ENCODE measurements at regions not wholly inside any gene's neighbourhood (a gene's known extent, or its start where the extent isn't known, plus 50 kb on each side); places are given as distances from the start of the nearest gene placed in this dataset.

- H3K27ac ChIP-seq (ENCODE audit: low read depth in 1 of 2, low read length in 2 of 2), result no peak overlapping the region
- 78% methylated on average over 4 of the region's 4 CpGs for WGBS
Observed at GRCh38 chr4:13236485-13236884, 247.7 kb downstream of the RAB28 start.

GRCh38 chr4:13233755-13234154 lies 250.4 kb downstream of the RAB28 start:
- Histone ChIP-seq H3K4me1 (ENCODE audit: control insufficient read depth in 4 of 4, insufficient read depth in 4 of 4, low read length in 3 of 4) (no peaks in the 10 kb centered on the region), H3K9me3 (ENCODE audit: control insufficient read depth in 4 of 4, low read length in 3 of 4) (no peaks in the 10 kb centered on the region), H3K36me3 (ENCODE audit: control insufficient read depth in 4 of 4, insufficient read depth in 3 of 4, low read depth in 1 of 4, low read length in 3 of 4) (no peaks in the 10 kb centered on the region), H3K4me3 (ENCODE audit: low read depth in 1 of 3, low read length in 3 of 3) (no peak overlapping the region), H3K9ac (ENCODE audit: low read depth in 1 of 2, low read length in 2 of 2) (no peak overlapping the region), H3K27me3 (ENCODE audit: control insufficient read depth in 4 of 4, insufficient read depth in 4 of 4, low read length in 3 of 4) (no peaks in the 10 kb centered on the region), H3K27ac (ENCODE audit: low read depth in 1 of 2, low read length in 2 of 2) (no peak overlapping the region)
- no peak for TF ChIP-seq EGR1 (IDR thresholded peaks at IDR 0.05; ENCODE audit: low read depth in 2 of 2)
- no peak for TF ChIP-seq RXRA (IDR thresholded peaks at IDR 0.05)
- no peak for TF ChIP-seq YY1 (IDR thresholded peaks at IDR 0.05)
- no peak for TF ChIP-seq FOXA1 (IDR thresholded peaks at IDR 0.05)
- no peak for TF ChIP-seq SP1 (IDR thresholded peaks at IDR 0.05)
- TF ChIP-seq ZBTB33 (IDR thresholded peaks at IDR 0.05), result no peak
- TF ChIP-seq HNF4A (conservative IDR thresholded peaks at IDR 0.05), result no peak
- no peak for TF ChIP-seq FOXA2 (IDR thresholded peaks at IDR 0.05)
- no peak for TF ChIP-seq NR2F2 (IDR thresholded peaks at IDR 0.05)
- TF ChIP-seq ATF3 (IDR thresholded peaks at IDR 0.05), result no peak
- TF ChIP-seq GABPA (IDR thresholded peaks at IDR 0.05 in 1 of 2, conservative IDR thresholded peaks at IDR 0.05 in 1 of 2), result no peak
- no peak for TF ChIP-seq RAD21 (IDR thresholded peaks at IDR 0.05)
- TF ChIP-seq MAX (IDR thresholded peaks at IDR 0.05), result no peak
- WGBS, result 94% methylated on average over 1 of the region's 1 CpG
- no peak for DNase-seq (ENCODE audit: low spot score)

More at GRCh38 chr4:13236485-13236884, 247.7 kb downstream of the RAB28 start:
- Histone ChIP-seq H3K4me1 (ENCODE audit: control insufficient read depth in 4 of 4, insufficient read depth in 4 of 4, low read length in 3 of 4) (no peaks in the 10 kb centered on the region), H3K36me3 (ENCODE audit: control insufficient read depth in 4 of 4, insufficient read depth in 3 of 4, low read depth in 1 of 4, low read length in 3 of 4) (no peaks in the 10 kb centered on the region), H3K4me3 (ENCODE audit: low read depth in 1 of 3, low read length in 3 of 3) (no peak overlapping the region), H3K27me3 (ENCODE audit: control insufficient read depth in 4 of 4, insufficient read depth in 4 of 4, low read length in 3 of 4) (no peaks in the 10 kb centered on the region), H3K9me3 (ENCODE audit: control insufficient read depth in 4 of 4, low read length in 3 of 4) (no peaks in the 10 kb centered on the region), H3K9ac (ENCODE audit: low read depth in 1 of 2, low read length in 2 of 2) (no peak overlapping the region)
- DNase-seq (ENCODE audit: low spot score), result no peak
- TF ChIP-seq FOXA2 (IDR thresholded peaks at IDR 0.05), result no peak
- no peak for TF ChIP-seq ZBTB33 (IDR thresholded peaks at IDR 0.05)
- TF ChIP-seq RAD21 (IDR thresholded peaks at IDR 0.05), result no peak
- no peak for TF ChIP-seq HNF4A (conservative IDR thresholded peaks at IDR 0.05)
- no peak for TF ChIP-seq ATF3 (IDR thresholded peaks at IDR 0.05)
- TF ChIP-seq TAF1 (conservative IDR thresholded peaks at IDR 0.05), result no peak
- no peak for TF ChIP-seq FOXA1 (IDR thresholded peaks at IDR 0.05)
- TF ChIP-seq YY1 (IDR thresholded peaks at IDR 0.05), result no peak
- no peak for TF ChIP-seq REST (IDR thresholded peaks at IDR 0.05)
- TF ChIP-seq RXRA (IDR thresholded peaks at IDR 0.05), result no peak
- TF ChIP-seq JUND (IDR thresholded peaks at IDR 0.05), result no peak
- no peak for TF ChIP-seq HNF4G (IDR thresholded peaks at IDR 0.05)
